NT2/D1 (cell line): ENCODE measurements at regions not wholly inside any gene's neighbourhood (a gene's known extent, or its start where the extent isn't known, plus 50 kb on each side); places are given as distances from the start of the nearest gene placed in this dataset.
"Not testable (repeated sequence)": the region's sequence is repeated elsewhere in the genome, so short reads cannot be mapped to it uniquely, and the experiment has no call there.

Experiments used
- DNase-seq: peaks from one replicate; pipeline ENCODE4 v3.0.0-alpha.2; 2011; ENCODE audit warnings: low read depth, low spot score
- H3K27me3 ChIP-seq: 2 replicates; pipeline ENCODE4 v1.6.0; 2011; ENCODE audit warnings: mild to moderate bottlenecking; ENCODE audit not compliant: insufficient read length, insufficient read depth
- H3K36me3 ChIP-seq: 2 replicates; pipeline ENCODE4 v1.6.1; 2011; ENCODE audit warnings: mild to moderate bottlenecking, low read length, mixed read lengths; ENCODE audit not compliant: insufficient read depth, insufficient read length
- H3K4me1 ChIP-seq: 2 replicates; pipeline ENCODE4 v1.5.1; 2011; ENCODE audit not compliant: insufficient read depth, insufficient read length
- H3K4me3 ChIP-seq: 2 replicates; pipeline ENCODE4 v1.5.1; 2011; ENCODE audit warnings: low read depth; ENCODE audit not compliant: insufficient read length
- H3K9ac ChIP-seq: 2 replicates; pipeline ENCODE4 v1.6.0; 2011; ENCODE audit warnings: low read depth; ENCODE audit not compliant: insufficient read length
- H3K9me3 ChIP-seq: 2 replicates; pipeline ENCODE4 v1.5.1; 2011; ENCODE audit warnings: mild to moderate bottlenecking, low read length; ENCODE audit not compliant: insufficient read depth
- SUZ12 ChIP-seq: IDR thresholded peaks from 2 replicates; pipeline ENCODE4 v1.6.1; 2011; ENCODE audit not compliant: insufficient read length, insufficient read depth; ENCODE audit errors: extremely low read depth
- YY1 ChIP-seq: IDR thresholded peaks from 2 replicates; pipeline ENCODE4 v1.6.1; 2011; ENCODE audit not compliant: insufficient read length, insufficient read depth
- ZNF274 ChIP-seq: IDR thresholded peaks from 2 replicates; pipeline ENCODE4 v1.6.1; 2011; ENCODE audit warnings: mild to moderate bottlenecking, low read depth, low read length

GRCh38 chr2:239820836-239821693 is 204.1 kb downstream of the NDUFA10 start:
- H3K4me1 ChIP-seq = peaks cover 3% of the 10 kb centered on the region
- no peaks in the 10 kb centered on the region for H3K27me3 ChIP-seq
- no peaks in the 10 kb centered on the region for H3K9me3 ChIP-seq
- TF ChIP-seq SUZ12 = no peak
- TF ChIP-seq YY1 = no peak
- no peak for TF ChIP-seq ZNF274
- no peak for DNase-seq
- H3K9ac ChIP-seq = no peak overlapping the region
- H3K36me3 ChIP-seq = no peaks in the 10 kb centered on the region
- H3K4me3 ChIP-seq = no peak overlapping the region

- Histone ChIP-seq H3K4me1 (no peaks in the 10 kb centered on the region), H3K9ac (no peak overlapping the region), H3K27me3 (no peaks in the 10 kb centered on the region), H3K4me3 (no peak overlapping the region), H3K9me3 (no peaks in the 10 kb centered on the region), H3K36me3 (no peaks in the 10 kb centered on the region)
- no peak for TF ChIP-seq SUZ12
- TF ChIP-seq ZNF274 = no peak
- no peak for TF ChIP-seq YY1
- DNase-seq = no peak
These were observed 205.1 kb downstream of the NDUFA10 start for GRCh38 chr2:239819974-239820555.

GRCh38 chr2:239819091-239819973 is 205.8 kb downstream of the NDUFA10 start:
- DNase-seq = no peak
- Histone ChIP-seq H3K4me1 (peaks cover 1% of the 10 kb centered on the region), H3K36me3 (no peaks in the 10 kb centered on the region), H3K9me3 (no peaks in the 10 kb centered on the region), H3K4me3 (no peak overlapping the region), H3K9ac (no peak overlapping the region), H3K27me3 (no peaks in the 10 kb centered on the region)
- TF ChIP-seq ZNF274 (no peak), YY1 (no peak), SUZ12 (no peak)

- no peaks in the 10 kb centered on the region for H3K9me3 ChIP-seq
- no peak overlapping the region for H3K4me3 ChIP-seq
- H3K4me1 ChIP-seq = peaks cover 2% of the 10 kb centered on the region
- H3K9ac ChIP-seq = no peak overlapping the region
- no peak for TF ChIP-seq ZNF274
- no peaks in the 10 kb centered on the region for H3K27me3 ChIP-seq
- no peaks in the 10 kb centered on the region for H3K36me3 ChIP-seq
- DNase-seq = no peak
These were observed 206.6 kb downstream of the NDUFA10 start for GRCh38 chr2:239818531-239819011.

GRCh38 chr2:239818086-239818485 is 207.1 kb downstream of the NDUFA10 start:
- Histone ChIP-seq H3K36me3 (no peaks in the 10 kb centered on the region), H3K4me1 (peaks cover 5% of the 10 kb centered on the region), H3K27me3 (no peaks in the 10 kb centered on the region), H3K9ac (no peak overlapping the region), H3K4me3 (no peak overlapping the region), H3K9me3 (no peaks in the 10 kb centered on the region)
- DNase-seq = no peak
- TF ChIP-seq YY1 (no peak), ZNF274 (no peak), SUZ12 (no peak)

- H3K4me3 ChIP-seq, H3K9ac ChIP-seq, H3K4me1 ChIP-seq, DNase-seq, H3K36me3 ChIP-seq, H3K9me3 ChIP-seq, H3K27me3 ChIP-seq: not testable (repeated sequence)
These were observed 207.6 kb downstream of the NDUFA10 start for GRCh38 chr2:239817468-239818031.
